Superior temporal gyrus (tissue), 1 donor: ENCODE measurements at regions not wholly inside any gene's neighbourhood (a gene's known extent, or its start where the extent isn't known, plus 50 kb on each side); places are given as distances from the start of the nearest gene placed in this dataset.

Source experiments
- DNase-seq: peaks from one replicate; pipeline ENCODE4 v3.0.0-alpha.2; 2016; ENCODE audit errors: extremely low spot score

- no peak for DNase-seq
Measured at GRCh38 chr6:106772270-106773142, 143.1 kb downstream of the QRSL1 start.

GRCh38 chr6:106771822-106772221 is 142.4 kb downstream of the QRSL1 start:
- DNase-seq = no peak

DNA sequence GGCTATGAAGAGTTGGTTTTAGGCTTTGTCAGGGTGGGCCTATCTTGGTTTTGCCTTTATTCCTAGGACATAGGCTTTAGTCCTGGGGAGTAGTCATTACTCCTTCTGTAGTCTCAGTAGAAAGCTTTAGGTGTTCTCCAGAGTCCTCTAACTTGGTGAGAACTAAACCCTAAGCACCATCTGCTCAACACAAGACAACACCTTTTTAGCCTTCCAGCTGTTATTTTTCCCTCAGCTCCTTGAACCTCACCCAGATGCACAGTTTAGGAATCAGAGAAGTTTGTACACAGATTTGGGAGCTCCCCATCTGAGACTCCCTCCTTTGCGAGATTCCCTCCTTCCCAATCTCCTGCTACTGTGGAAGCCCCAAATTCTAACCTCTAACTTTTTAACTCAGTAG is 141.3 kb downstream of the QRSL1 start:
- DNase-seq = no peak

DNA sequence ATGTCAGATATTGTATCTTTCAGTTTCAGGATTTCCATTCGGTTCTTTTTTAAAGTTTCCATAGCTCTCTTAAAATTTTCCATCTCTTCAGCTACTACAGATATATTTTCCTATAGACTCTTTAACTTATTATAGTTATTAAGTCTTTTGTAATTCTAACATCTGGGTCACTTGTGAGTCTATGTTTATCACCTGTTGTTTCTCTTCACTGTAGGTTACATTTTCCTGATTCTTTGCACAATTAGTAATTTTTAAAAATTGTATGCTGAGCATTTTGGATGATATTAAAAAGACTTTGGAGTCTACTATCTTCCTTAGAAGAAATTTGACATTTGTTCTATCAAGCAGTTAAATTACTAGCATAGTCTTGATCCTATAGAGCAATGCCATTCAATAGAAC is 140.7 kb downstream of the QRSL1 start:
- no peak for DNase-seq

GRCh38 chr6:106767271-106767670 is 137.9 kb downstream of the QRSL1 start:
- no peak for DNase-seq

- no peak for DNase-seq
Measured at GRCh38 chr6:106766201-106766600, 136.8 kb downstream of the QRSL1 start.

GRCh38 chr6:106765496-106765895 is 136.1 kb downstream of the QRSL1 start:
- DNase-seq = no peak

DNA sequence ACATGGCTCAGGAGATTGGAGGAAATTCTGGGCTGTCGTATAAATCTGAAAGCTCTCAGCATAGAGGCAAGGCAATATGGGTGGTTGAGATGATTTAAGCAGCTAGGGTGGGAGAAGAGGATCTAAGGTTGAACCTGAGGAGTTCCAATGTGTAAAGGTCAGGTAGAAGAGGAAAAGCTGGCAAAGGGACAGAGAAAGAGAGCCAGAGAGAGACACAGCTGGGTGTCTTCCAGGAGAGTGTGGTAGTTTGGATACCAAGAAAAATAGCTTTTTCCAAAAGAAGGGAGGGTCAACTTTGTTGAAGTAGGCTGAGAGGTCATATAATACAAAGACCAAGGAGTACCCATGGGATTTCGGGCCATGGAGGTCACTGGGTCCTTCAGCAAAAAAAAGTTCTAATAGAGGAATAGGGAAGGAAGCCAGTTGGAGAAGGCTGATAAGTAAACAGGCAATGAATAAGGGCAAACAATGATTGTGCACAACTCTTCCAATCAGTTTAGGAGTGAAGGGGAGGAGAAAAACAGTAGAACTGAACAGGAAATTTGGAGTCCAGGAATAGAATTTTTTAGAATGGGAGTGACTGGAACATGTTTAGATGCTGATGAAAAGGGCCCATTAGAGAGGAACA is 135.1 kb downstream of the QRSL1 start:
- no peak for DNase-seq

DNA sequence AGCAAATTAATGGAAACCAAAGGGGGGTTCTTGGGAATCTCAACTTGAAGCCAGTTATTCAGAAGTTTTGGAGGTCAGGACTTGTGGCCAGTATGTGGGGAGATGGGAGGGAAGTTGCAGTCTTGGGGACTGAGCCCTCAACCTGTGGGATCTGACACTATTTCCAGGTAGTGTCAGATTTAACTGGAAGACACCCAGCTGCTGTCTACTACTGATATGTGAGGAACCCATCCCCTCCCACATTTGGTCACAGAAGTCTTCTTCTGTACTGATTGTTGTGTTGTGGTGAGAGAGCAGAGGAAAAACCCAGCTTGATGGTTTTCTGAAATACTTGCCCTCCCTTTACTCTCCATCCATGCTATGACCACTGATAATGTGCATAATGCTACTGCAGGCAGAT is 134.0 kb downstream of the QRSL1 start:
- DNase-seq = no peak

- no peak for DNase-seq
Measured at GRCh38 chr6:106761160-106761559, 131.8 kb downstream of the QRSL1 start.

GRCh38 chr6:106759112-106759511 is 129.7 kb downstream of the QRSL1 start:
- no peak for DNase-seq

DNA sequence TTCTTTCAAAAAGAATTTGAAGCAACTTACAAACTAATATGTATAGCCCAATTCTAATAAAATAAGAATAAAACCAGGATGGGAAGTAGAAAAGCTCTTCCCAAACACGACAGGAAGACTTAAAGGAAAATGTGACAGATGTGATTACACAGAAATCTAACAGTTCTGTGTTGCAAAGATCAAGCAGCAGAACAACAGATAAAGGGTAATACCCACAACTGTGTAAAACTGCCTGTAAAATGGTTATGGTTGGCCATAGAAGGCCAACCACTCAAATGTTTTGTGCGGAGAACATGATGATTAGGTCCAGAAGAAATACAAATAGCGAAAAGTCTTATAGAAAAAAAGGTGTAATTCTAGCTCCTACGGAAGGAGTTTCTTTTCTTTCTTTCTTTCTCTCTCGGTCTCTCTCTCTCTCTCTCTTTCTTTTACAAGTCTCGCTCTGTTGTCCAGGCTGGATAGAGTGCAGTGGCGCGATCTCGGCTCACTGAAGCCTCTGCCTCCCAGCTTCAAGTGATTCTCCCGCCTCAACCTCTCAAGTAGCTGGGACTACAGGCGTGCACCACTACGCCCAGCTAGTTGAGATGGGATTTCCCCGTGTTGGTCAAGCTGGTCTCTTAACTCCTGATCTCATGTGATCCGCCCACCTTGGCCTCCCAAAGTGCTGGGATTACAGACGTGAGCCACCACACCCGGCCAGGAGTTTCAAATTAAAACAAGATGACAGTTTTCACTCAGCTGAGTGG is 128.5 kb downstream of the QRSL1 start:
- DNase-seq = no peak

DNA sequence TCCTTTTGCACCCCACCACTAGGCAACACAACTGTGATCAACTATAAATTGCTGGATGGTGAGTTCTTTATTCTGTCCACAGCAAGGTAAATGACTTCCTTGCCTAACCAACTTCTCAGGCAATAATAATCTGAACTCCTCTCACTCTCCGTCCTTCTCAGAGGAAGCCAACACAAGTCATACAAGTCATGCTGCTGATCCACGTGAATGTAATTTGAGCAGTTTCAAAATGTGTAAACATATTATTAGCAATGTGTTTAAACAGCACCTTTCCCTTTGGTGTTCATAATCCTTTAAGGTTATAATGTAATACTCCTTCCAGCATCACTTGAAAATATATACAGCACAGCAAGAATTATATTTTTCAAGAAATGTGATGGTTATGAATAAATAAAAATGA is 127.9 kb downstream of the QRSL1 start:
- no peak for DNase-seq

GRCh38 chr6:106754215-106754614 is 124.8 kb downstream of the QRSL1 start:
- no peak for DNase-seq

- DNase-seq = no peak
Measured at GRCh38 chr6:106752641-106753040, 123.3 kb downstream of the QRSL1 start.

GRCh38 chr6:106751501-106752252 is 122.3 kb downstream of the QRSL1 start:
- no peak for DNase-seq

DNA sequence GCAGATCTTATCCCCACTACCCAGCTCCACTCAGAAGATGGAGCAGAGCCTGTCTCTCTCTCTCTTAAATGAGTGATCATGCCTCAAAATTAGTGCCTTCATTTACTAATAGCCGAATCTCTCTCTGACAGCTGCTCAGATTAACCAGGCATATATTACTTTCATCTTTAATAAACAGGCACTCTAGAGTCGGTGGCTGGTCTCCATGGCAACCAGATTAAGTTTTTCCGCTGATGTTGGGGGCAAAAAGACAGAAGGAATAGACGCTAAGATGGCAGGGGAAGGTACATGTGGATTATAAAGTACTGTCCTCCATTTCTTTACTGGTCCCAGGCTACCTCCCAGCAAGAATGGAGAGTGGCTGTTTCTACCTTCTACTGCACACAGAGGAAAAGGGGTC is 121.6 kb downstream of the QRSL1 start:
- DNase-seq = no peak

DNA sequence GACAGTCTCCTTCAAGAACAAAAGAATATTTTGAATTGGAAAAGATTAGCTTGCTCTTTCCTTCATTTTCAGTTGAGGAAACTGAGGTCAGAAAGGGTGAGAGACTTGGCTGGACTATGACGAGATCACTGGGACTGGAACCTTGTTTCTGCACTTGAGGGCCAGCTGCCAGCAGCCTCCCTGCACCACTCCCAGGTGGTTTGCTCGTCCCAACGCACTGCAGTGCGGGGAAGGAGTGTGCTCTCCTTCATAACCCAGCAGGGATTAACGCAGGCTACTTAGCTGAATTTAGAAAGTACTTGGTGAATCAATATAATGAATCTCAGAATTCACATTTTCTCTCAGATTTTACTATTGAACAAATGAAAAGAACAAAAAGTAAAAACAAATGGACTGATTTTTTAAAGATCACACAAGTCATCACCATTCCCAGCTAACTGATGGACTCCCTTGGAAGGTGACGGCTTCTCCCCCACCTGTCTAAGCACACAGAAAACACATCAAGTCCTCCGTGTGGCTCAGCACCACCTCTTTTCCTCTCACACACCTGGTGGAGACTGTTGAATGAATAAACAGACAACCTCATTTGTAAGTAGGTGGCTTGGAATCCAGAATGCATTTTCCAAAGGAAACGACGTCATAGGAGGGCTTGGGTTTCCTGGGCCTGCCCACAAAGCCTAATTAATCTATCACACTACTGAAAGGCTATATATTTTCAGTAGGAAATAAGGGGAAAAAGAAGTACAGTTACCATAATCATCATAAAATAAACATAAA is 121.0 kb downstream of the QRSL1 start:
- DNase-seq = no peak

DNA sequence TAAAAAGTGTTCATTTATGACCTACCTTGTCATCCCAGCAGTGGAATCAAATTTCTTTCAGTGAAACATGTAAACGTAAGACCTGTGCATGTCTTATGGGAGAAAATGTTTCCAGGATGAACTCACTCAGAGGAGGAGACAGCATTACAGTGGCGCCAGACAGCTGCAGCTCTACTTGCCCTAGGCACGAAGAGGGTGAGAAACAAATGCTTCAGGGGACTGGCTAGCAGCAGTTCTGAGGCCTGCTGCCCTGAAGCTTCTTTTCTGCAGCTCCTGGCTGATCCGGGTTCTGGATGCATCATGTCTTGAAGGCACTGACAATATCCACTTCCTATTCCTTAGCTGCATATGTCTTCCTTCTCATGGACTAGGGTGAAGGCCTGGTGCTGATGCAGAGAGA is 120.2 kb downstream of the QRSL1 start:
- DNase-seq = no peak

- no peak for DNase-seq
Measured at GRCh38 chr6:106748547-106749207, 119.3 kb downstream of the QRSL1 start.

DNA sequence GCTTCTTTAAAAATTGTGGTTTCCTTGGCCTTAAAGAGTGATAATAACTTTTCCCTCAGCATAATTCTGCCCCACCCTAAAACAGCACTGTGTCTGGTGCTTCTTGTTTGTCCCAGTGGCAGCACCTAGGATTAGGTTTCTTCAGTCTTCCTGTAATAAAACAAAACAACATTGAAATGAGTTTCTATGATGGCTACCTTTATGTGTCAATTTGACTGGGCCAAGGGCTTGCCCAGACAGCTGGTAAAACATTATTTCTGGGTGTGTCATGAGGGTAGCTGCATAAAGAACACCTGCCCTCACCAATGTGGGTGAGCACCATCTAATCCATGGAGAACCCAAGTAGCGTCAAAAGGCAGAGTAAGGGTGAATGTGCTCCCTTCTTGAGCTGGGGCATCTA is 117.8 kb downstream of the QRSL1 start:
- no peak for DNase-seq
